CD4-positive, alpha-beta T cell treated with Interleukin-15 for 1 hour (primary cell): ENCODE measurements at regions not wholly inside any gene's neighbourhood (a gene's known extent, or its start where the extent isn't known, plus 50 kb on each side); places are given as distances from the start of the nearest gene placed in this dataset.

Experiments
- DNase-seq: peaks from one replicate; pipeline ENCODE4 v3.0.0-alpha.2; 2020

DNA sequence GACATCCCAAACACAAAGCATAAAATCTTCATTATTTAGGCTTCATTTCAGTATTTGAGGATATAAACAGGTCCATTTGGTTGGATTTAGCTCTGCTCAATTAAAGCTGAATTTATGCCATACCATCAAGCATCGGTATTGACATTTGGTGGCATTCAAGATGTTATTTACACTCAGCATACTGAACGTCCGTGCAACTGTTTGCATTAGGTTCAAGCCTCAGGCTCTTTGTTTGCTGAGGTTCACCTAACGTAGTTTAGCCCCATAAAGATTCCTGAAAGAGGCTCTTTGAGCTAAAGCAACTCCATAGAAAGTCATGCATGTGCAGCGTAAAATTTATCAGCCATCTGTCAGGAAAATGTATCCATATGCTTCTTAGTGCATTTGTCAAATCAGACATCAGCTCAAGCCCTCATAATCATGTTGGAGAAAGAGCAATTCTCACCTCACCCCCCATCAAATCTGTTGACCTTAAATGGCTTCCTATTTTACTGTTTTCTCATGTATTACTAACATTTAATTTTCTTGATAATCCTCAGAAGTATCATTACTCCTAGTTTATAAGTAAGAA lies 366.9 kb downstream of the EPHA4 start:
- DNase-seq, result no peak

DNA sequence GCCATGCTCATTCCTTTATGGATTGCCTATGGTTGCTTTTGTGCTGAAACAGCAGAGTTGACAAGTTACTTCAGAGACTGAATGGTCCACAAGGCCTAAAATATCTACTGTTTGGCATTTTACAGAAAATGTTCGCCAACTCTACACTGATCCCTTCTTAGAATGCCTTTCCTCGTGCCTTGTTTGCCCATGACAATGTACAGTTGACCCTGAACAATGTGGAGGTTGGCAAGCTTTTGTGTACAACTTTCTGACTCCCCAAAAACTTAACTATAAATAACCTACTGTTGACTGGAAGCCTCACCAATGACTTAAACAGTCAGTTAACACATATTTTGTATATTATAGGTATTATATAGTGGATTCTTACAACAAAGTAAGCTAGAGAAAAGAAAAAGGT lies 361.4 kb downstream of the EPHA4 start:
- DNase-seq, result no peak

DNA sequence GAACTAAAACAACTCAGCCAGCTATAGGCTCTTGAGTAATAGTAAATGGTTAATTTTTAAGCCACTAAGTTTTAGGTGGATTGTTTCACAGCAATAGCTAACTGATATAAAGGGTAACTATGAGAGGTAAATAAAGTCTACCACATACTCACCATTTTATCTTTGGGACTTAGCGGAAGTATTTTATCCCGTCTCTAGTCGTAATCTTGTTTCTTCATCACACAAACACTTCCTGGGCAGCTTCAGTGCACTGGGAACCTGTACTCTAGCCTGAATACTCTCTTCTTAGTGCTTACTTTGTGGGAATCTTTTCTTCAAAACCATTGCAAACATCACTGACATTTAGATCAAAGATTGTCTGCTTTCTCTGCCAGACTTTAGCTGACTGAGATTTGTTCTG lies 360.5 kb downstream of the EPHA4 start:
- no peak for DNase-seq

DNA sequence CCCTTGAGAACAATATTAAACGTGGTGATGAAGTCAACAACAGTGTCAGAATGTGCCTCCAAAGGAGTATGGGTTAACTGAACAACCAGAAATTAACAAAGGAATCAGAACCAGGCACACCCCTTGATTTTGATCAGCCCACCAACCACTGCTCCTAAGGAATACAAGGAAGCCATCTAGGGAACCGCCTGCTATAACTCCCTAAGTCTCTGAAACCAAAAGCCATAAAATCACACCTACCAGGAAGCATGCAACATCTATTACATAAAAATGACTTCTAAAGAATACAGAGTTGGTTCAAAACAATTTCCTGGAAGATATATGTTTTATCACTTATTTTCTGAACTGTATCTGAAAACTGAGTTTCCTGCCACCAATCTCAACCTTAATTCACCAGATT lies 360.0 kb downstream of the EPHA4 start:
- DNase-seq, result no peak

DNA sequence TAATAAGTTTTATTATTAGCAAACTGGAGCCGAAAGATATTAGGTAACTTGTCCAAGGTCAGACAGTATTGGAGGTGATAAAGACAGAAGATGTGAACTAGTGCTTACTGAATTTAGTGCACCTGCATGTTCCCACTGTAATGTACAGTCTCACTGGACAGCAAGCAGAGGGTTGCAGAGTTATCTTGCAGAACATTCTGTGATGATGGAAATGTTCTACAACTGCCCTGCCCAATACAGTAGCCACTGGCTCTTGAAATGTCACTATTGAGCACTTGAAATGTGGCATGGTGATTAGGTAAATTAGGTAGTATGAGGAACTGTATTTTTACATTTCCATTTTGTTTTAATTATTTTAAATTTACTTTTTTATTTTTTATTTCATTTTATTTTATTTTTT lies 356.6 kb downstream of the EPHA4 start:
- no peak for DNase-seq

DNA sequence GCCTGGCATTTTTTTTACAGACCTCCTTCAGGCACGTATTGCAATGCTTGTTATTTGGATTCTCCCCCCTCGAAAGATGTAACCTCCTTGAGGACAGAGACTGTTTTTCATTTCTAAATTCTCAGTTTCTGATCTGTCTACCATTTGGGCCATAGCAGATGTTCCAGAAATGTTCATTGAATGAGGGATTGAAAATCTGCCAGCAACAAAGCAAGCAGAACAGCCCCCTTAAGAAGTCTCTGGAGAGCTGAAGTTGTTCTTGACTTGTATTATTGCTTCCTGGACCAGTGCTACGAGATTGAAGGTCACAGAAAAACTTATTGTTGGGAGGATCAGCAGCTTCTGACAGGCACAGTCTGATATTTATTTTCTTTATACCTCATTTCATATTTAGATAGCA lies 355.5 kb downstream of the EPHA4 start:
- no peak for DNase-seq

DNA sequence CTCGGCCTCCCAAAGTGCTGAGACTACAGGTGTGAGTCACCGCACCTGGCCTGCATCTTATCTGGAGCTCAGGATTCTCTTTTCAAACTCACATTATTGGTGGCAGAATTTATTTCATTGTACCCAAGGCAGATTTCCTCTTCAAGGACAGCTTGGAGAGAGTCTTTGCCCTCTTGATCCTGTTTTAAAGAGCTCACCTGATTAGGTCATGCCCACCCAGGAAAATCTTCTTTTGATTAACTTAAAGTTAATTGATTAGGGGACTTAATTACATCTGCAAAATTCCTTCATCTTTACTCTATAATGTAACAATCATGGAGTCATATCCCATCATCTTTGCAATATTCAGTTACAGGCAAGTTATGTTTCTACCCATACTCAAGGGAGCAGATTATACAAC lies 346.4 kb downstream of the EPHA4 start:
- no peak for DNase-seq

DNA sequence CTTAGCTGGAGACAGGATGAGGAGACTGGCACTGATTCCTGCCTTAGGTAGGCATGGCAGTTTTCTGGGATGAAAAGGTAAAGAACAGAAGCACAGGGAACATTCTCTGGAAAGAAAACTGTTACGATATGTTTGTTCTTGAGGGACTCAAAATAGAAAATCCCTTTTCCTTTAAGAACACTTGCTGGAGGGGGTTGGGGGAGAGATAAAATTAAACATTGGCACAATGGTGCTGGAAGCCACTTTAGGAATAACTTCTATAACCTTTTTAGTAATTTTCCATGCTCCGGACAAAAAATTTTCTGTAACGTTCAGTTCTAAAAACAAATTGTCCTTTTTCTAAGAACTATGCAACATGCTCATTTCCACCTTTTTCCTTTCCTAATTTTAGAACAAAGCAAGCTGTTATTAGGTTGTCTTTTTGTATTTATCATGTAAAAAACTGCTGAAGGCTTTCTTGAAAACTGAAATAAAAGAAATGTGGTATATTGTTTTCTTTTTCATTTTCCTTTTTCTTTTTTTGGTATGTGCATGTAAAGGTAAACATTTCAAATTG lies 343.8 kb downstream of the EPHA4 start:
- no peak for DNase-seq

DNA sequence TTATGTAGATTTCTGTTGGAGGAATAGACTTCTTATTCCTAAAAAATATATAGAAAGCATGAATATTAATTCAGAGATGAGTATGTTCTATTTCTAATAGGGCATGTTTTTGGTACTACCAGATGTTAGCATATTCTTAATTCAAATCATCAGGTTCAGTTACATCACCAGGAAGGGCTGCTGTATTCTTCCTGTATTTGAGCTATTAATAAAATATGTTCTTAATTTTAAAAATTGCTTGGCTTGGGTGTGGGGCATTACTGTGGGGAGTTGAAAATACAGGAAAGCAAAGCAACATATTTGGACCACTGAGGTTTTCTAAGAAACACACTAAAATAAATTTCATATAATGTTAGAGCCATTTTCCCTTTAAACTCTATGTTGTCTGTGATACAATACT lies 343.0 kb downstream of the EPHA4 start:
- DNase-seq, result no peak

DNA sequence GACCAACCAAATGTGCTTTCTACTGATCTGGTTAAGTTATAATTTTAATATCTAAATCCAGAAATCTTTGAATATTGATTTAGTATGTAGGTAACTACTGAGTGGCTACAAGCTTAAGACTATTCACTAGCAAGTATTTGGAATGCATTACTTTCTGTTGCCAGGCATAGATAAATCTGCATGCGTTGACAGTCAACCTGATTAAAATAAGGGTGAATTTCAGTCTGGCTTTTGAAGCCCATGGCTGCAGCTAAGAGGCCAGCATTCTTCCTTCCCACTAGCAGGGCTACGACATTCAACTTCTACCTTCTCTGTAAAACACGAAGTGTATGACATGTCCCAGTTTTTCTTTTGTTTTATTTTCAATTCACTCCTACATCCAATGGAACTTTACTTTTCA lies 340.6 kb downstream of the EPHA4 start:
- no peak for DNase-seq

DNA sequence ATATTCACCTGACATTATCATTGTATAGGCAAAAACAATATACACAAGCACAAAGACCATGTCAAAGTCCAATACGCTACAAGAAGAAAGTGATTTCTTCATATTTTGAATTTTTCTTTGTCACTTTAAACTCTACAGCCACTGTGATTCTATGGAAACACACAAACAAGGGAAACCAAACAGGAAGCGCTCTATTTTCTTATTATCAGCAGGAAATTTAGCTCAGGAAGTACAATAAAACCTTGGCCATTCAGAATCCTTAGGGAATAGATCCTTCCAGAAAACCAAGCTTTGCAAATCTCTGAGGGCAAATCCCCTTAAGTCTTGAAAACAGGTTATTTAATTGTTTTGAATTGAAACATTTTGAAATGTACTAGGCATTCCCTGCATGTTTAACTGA lies 336.2 kb downstream of the EPHA4 start:
- DNase-seq, result no peak

DNA sequence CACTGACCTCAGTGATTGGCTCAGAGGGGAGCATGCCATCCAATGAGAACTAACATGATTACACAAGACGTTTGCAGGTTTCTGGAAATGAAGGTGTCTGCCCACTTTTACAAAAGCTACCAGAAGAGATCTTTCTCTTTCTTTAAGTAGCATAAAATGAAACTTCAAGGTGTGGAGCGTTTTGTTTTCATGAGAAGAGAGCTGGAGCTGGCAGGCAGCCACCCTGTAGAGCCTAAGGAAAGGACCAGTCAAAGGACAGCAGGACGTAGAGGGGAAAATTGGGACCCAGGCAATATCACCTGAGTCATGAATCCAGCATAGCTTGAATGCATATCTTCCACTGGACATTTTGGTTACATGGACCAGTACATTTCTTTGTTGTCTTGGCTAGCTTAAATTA lies 331.0 kb downstream of the EPHA4 start:
- no peak for DNase-seq

DNA sequence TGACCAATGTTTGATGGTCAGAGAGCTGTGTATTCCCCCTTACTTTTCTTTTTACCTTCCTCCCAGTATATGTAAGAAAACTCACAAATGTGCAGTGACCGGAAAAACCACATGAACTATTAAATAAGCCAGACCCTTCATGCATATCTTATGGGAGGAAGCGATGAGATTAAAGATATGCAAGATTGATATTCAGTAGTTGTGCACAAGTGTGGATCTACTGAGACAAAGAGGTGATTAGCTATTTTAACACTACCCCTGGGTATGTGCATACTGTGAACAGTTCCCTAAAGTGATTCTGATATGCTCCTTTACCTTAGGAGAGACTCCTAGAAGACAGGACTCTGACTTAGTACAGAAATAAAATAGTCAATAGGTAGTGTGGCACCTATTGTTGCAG lies 328.3 kb downstream of the EPHA4 start:
- no peak for DNase-seq

DNA sequence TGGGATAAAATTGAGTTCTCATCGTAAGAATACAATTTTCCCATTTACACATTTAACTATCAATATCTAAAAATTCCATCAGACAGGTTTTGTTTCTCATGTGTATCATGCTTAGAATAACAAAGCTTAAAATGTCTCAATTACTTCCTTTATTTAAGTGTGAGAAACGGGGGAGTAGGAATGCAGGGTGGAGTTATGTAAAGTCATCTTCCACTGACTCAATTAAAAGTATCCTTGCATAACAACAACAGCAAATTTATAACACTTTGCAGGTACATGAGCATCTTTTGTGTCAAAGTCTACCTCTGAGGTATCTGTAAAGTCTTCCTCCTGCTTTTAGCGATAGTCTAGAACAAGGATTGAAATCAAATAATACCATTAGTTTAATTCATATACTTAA lies 327.1 kb downstream of the EPHA4 start:
- DNase-seq, result no peak

DNA sequence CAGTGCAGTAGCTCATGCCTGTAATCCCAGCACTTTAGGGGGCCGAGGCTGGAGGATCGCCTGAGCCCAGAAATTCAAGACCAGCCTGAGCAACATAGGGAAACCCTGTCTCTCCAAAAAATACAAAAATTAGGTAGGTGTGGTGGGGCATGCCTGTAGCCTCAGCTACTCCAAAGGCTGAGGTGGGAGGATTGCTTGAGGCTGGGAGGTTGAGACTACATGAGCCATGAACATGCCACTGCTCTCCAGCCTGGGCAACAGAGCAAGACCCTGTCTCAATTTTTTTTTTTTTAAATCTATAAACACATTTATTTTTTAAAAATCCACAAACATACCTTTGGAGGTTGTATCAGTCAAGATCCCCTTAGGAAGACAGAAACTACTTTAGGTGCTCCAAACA lies 326.3 kb downstream of the EPHA4 start:
- no peak for DNase-seq

DNA sequence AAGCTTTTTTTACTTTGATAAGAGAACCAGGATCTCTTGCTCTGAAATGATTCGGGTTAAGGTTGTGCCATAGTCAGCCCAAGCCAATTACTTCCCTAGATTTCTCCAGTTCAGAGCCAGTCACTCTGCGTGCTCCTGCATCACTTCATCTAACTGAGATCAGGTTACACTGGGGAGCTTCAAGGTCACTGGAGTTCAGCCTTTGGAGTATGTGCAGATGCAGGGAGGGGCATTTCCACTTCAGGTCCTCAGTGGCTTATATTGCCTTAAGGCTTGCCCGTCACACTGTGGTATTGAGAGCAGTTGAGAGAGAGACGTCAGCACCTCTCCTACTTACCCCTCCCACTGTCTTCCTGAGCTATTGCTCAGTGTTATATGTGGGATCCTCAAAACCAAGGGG lies 317.8 kb downstream of the EPHA4 start:
- DNase-seq, result no peak

DNA sequence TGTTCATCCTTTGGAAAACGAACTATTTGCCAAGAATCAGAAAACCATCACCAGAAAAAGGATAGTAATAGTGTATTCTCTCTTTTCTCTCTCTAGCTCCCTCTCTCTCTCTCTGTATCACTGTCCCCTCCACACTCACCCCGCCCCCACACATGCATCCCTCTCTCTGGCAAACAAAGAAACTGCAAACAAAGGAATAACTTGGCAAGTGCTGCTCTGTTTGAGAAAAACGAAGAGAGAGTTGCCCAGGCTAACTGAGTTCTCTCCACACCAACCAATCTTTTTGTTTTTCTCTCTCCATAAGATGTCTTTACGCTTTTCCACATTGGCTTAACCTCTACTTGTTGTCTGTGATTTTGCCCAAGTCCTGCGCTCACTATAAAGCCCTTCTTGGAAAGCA lies 316.2 kb downstream of the EPHA4 start:
- no peak for DNase-seq

DNA sequence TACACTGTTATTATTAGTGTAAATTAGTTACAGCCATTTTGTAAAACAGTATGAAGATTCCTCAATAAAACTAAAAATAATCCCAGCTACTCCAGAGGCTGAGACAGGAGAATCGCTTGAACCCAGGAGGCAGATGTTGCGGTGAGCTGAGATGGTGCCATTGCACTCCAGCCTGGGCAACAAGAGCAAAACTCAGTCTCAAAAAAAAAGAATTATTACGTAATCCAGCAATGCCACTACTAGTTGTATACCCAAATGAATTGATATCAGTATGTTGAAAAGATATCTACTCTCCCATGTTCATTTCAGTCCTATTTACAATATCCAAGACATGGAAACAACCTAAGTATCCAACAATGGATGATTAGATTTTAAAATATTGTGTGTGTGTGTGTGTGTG lies 313.6 kb downstream of the EPHA4 start:
- DNase-seq, result no peak

DNA sequence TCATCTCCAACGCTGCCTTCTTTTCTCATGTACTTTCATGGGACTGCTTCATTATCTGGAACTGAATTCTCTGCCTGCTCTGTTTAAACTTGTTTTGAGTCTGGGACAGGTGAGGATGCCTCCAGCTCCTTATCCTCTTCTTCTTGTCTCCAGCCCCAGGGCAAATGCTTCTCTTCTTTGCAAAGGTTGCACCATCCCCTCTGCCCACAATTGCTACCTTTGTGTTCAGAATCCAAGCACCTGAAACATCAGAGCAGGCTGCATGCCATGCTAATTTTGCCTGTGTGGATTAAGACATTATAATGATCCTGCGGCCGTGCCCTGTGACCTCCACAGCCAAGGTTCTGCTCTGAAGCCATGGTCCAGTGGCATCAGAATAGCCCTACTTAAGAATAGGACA lies 309.5 kb downstream of the EPHA4 start:
- DNase-seq, result no peak

DNA sequence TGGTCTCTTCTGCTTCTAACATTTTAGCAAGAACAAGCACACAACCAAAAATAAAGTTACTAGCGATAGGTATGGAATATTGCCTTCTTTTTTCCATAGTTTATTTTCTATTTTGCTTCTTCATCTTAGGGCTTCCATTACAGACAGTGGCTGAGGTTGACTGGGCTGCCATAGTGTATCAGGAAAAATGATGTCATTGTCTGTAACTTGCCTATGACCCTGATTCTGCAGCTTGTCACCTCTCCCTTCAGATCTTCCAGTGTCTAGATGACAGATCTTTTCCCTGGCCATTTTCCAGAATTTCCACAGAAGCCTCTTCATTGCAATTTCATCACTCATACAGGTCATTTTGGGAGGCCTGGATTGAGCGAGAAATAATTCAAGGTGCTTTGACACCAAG lies 308.5 kb downstream of the EPHA4 start:
- no peak for DNase-seq

DNA sequence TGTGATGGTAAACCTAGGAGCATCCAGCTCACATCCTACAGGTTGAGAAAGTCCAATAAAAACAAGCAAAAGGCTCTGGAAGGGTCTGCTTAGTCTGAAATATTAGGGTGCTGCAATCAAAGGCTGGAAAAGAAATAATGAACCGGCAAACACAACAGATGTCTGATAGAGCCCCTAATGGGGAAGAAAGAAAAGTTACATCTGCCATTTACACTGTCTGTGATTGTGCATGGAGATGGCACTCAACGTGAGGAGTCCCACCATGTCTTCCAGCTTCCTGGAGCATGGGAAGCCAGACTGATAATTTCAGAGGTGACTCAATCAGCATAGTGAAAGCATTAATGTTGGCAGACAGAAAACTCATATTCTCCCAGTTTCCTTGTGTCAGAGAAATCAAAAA lies 307.8 kb downstream of the EPHA4 start:
- no peak for DNase-seq

DNA sequence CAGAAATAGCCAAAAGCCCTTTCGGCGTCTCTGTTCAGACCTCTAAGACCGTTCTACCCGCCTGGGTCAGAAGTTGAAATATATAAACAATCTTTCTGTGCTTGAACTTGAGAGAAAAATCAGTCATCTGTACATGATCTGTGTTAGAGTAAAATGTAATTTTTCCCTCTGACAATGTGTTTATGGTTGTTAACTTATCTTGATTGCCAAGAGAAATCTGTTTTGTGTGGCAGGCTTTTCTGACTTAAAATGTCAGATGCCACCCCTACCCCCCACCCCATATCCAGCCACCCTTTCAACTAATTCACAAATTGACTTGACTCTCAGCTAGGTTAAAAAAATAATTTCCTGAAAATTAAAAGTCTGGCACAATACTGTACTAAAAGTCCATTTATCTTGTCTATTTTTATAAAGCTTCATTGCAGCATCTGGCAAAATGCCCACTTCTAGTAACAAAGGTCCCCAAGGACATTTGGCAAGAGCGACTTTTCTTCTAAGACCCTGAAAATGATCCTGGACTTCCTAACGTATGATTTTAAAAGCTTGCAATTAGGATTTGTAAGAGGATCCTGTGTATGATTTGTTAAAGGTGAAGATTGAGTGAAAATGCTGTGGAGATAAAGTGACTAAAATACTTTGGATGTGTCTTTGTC lies 304.2 kb downstream of the EPHA4 start:
- DNase-seq, result no peak

DNA sequence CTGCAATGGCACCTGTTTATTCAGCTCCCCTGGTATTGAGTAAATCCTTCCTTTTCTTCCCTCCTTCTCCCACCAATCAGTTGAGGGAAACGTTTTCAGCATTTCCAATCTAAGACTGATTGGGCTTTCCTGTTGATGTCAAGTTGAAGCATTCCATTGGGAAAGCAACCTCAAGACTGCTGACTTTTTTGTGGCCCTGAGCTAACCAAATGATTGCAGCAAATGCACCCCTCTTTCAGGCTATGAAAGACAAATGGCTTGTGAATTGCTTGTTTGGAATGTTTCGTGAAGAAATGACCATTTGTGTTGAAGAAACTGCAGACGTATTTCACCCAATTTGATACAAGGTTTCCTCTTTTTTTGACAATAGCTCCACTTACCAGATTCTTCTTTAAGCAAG lies 303.5 kb downstream of the EPHA4 start:
- DNase-seq, result no peak

DNA sequence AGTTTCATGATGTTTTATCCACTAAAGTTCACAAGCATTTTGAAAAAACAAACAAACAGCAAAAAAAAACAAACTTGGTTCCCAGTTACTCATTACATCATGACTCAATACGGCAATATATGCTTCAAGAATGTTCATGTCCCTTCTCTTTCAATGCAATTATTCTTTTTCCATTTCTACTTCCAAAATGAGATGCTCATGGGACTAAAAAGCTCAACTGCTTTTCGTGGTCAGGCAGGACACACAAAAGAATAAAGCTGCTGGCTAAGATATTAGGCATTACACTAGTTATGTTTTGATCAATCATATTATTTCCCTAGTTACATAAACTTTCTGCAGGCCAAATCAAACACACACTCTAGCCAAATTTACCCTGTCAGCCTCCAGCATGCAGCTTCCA lies 301.3 kb downstream of the EPHA4 start:
- no peak for DNase-seq

DNA sequence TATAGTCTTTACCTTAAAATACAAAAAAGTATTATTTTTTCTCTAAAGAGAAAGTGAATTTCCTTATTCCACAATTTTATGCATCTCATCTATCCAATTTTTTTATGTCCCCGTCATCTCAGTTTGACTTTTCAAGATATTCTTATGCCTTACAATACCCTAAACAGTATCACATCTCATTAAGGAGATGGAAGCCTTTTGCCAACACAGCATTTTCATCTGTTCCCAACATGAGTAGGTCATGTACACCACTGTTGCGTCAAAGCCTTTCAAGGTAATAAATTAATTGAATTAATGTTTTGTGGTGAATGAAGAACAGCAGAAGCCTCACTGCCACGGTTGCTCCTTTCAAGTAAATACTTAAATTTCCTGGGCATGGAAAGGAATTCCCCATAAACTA lies 299.4 kb downstream of the EPHA4 start:
- no peak for DNase-seq
